NCI-H1048 (cell line): ENCODE measurements at regions not wholly inside any gene's neighbourhood (a gene's known extent, or its start where the extent isn't known, plus 50 kb on each side); places are given as distances from the start of the nearest gene placed in this dataset.
"Not testable (repeated sequence)": the region's sequence is repeated elsewhere in the genome, so short reads cannot be mapped to it uniquely, and the experiment has no call there.

Experiments
- DNase-seq: peaks from one replicate; lab custom pipeline; 2025; lab: John Stamatoyannopoulos, UW

DNA sequence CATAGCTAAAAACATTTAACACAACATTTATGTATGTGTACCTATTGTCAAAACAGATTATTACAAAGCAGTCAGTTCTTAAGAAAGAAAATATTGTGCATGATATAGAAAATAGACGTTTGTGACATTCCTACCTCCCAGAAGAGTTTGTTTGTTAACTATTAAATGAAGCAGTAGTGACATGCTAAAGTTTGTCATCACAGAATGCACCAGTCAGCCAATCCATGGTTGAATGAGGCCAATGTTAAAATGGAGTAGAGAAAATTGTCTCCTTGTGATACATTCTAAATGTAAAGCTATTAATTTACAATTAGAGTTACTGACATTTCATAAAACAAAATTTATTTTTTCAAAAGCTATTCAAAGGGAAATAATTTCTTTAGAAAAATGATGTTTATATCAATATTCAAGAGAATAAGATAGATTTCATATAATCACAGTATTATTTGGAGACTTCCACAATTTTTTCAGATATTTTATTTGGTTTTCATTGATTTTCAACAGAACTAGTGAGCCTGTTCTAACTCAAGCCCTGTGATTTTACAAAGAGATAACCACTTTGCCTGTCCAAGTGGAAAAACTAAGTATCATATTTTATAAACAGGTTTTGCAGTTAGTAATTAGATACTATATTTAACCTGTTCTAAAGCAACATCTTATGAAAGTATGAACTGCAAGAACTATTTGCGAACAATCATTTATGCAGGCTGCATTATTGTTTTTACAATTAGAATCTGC lies 176.8 kb downstream of the ISL1 start:
- no peak for DNase-seq

DNA sequence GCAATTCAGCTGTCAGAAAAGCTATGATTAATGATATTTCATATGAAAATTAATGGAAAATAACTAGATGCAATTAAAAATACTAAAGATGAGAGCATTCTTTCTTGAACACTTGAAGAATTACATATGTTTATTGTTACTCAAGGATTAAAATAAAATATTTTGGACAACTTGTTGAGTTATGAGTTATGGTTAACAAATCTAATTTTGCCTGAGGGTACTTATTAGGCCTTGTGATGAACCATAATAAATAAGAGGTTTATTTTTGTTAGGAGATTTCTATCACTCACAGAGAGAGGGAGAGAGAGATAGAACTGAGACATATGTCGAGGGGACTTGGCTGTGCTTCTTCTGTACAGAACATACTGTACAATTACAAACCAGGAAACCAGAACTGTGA lies 183.7 kb downstream of the ISL1 start:
- DNase-seq: no peak

DNA sequence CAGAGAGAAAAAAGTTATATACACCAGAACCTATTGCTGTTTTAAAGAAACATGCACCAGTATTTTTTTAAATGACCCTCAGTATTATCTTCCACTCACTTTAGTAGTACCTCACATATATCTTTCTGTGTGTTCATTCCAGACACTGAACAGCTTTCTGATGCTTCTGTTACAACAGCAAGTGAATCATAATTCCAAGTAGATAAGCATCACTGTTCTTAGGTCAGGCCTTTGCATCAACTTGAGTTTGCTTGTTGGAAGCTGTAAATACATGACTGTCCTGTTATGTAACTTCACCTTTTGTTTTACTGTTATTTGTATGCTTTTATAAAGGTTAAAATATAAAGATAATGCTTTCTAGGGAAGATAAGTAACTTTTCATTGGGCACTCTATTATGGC lies 184.4 kb downstream of the ISL1 start:
- DNase-seq: no peak

DNA sequence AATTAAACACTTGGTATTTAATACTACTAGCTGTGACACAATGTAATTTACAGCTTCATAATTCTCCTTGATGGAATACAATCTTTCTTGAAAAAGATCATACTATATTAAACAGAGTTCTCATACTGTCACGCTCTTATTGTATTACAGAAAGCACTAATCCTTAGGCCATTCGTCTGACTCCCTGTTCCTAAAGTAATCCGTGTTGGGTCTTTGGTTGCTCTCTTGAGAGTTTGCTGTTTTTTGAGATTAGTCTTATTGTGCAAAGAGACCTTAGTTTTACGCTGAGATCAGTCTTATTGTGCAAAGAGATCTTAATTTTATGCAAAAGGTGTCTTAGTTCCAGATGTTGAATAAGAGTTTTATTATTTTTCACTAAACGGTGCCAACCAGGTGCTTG lies 190.6 kb downstream of the ISL1 start:
- no peak for DNase-seq

DNA sequence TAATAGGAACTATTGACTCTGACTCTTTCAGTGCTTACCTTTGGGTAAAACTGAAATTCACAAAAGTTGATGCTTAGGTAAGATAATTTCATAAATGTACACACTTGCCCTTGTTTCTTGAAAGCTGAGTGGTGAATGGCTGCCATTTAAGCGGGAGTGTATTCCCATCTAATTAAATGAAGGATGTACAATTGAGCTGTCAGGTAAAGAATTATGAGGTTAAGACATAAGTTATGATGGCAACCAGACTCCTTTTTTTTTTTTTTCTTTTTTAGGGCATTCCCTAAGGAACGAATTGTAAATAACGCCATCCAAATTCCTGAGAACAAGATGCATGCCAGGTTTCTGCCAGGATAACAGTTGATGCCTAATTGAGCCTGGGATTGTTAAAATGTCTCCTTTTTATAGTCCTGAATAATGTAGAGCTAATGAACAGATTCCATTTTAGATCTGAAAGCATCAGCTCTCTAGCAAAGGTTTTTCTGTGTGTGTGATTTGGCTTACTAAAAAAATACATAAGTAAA lies 199.7 kb downstream of the ISL1 start:
- no peak for DNase-seq

DNA sequence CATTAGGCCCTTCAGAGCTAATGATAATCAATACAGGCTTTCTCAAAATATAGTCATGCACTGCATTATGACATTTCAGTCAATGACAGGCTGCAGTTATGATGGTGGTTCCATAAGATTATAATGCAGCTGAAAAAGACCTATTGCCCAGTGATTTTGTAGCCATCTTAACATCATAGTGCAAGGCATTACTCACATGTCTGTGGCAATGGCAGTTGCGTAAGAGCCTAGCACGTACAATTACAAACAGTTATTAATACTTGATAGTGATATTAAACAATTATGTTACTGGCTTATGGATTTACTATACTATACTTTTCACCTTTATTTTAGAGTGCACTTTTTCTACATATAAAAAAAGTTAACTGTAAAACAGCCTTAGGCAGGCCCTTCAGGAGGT lies 214.8 kb downstream of the ISL1 start:
- no peak for DNase-seq

DNA sequence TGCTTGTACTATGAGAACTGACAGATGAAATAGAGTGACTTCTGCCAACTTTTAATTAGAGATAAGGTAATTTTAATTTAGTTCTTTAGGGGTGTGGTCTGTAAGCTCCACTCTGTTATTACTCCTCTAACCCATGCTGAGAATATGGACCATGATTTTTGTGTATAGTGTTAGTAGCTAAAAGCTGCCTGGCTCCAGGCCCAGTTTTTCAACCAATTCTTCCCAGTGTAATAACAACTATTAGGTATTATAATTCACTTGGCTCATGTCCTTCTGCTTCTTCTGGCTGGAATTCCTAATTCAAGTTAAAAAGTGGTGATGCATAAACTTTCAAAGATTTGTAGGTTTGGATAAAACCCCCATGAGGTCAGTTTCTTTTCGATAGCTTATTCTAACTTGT lies 216.3 kb downstream of the ISL1 start:
- DNase-seq: no peak

DNA sequence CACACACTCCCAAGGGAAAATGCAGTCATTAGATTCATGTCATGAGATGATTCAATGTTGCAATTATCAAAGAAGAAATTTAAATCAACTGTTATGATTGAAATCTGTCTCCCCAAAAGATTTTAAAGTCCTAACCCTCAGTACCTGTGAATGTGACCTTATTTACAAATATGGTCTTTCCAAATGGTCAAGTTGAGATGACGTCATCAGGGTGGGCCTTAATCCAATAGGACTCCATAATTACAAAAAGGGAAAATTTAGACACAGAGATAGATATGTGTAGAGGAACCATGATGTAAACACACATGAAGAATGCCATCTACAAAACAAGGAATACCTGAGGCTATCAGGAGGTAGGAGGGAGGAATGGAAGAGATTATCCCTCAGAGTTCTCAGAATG lies 221.1 kb downstream of the ISL1 start:
- DNase-seq: no peak

DNA sequence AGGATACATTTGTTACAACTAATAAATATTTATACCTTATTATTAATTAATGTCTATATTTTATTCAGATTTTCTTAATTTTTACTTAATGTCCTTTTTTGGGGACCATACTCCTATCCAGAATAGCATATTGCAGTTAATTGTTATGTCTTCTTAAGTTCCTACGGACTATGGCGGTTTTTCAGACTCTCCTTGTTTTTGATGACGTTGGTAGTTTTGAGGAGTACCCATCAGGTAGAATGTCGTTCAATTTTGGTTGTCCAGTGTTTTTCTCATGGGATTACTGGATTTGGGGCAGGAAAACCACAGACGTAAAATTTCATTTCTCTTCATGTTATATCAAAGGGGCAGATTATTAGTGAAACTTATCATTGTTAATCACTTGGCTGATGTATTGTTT lies 223.7 kb downstream of the ISL1 start:
- DNase-seq: no peak

DNA sequence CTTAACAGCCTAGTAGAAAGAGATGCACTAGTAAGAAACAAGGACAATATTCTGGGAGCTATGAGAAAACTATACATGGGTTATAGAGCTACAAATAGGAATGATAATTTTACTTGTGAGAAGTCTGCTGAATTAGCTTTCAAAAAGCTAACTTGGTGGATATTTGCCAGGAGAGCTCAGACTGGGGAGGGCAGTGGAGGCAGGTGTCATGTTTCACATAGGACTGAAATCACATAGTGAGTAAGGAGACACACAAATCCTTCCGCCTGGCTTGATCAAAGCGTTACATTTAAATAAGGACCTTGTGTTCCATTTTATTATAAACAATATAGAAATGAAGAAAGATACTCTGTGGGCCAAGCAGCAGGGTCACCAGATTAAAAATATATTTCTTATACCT lies 235.0 kb downstream of the ISL1 start:
- no peak for DNase-seq

DNA sequence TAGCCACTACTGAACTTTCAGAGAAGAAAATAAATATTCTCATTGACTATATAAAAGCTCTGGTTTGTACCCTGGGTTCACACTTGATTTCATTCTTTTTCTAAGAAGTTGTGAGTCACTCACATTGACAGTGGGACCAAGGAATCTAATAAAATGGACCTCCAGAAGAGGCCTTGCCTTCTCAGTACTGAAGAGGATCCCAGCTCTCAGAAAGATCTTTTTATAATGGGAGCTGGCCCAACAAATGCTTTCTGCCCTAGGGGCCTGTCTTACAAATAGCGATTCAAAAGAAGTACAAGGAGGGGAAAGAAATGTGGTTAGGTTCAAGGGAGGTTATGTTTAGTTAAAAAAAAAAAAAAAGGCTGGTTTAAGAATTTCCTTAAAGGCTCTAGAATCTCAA lies 237.9 kb downstream of the ISL1 start:
- DNase-seq: no peak

DNA sequence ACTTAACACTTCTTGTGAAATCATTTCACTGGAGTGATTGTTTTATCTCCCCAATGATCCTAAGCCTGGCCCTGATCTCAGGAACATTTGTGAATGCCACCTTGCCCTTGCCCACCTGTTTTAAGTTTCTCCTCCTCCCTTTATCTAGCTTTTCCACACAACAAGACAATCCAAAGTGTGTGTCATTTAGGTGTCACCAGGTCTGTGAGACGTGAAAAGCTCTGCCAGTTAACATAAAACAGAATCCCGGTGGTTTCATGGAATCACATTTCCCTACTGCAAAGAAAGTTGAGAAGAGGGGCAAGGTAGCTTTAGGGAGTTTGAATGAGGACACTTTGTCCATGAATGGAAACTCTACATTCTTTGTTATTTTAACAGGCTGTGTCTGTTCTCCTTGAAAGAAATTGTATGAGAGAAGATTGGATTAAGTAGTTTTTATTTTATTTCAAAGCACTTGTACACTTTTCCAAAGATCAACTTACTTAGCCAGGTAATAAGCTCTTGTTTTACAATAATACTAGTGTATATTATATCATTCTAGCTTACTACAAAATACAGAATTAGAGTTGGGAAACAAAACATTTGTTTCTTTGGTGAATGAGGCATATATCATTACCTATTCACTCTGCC lies 239.0 kb downstream of the ISL1 start:
- DNase-seq: no peak

DNA sequence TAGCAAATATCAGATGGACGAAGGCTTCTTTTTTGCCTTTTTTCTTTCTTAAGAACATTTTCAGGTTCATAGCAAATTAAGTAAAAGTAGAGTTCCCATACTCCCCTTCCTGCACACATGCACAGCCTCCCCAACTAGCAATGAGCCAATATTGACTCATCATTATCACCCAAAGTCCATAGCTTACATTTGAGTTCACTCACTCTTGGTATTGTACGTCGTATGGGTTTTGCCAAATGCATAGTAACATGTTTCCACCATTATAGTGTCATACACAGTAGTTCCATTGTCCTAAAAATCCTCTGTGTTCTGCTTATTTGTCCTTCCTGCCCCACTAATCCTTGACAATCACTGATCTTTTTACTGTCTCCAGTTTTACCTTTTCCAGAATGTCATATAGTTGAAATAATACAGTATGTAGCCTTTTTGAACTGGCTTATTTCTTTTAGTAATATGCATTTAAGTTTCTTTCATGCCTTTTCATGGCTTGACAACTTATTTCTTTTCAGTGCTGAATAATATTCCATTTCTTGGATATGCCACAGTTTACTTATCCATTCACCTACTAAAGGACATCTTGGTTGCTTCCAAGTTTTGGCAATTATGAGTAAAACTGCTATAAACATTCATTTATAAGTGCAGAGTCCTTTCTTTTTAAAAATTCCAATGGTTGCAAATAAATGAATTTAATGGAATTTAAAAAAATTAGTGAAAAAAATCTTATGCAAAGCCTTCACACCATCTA lies 242.1 kb downstream of the ISL1 start:
- DNase-seq: no peak

DNA sequence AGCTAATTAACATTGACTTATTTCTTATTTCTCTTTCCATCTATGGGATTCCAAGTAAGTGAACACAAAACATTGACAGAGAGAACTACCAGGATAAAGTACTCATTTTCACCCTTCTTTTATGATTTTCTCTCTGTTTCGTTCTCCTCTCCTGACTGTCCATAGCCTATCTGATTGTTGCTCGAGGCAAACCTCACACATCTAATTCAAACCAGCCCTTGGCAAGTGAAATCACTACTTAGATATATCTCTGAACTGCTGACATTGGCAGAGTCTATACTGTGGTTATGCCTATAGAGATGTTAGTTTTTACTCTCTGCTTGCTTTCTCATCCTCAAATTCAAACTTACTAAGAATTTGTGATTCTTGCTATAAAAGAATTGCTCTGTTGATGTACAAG lies 248.8 kb downstream of the ISL1 start:
- DNase-seq: no peak

DNA sequence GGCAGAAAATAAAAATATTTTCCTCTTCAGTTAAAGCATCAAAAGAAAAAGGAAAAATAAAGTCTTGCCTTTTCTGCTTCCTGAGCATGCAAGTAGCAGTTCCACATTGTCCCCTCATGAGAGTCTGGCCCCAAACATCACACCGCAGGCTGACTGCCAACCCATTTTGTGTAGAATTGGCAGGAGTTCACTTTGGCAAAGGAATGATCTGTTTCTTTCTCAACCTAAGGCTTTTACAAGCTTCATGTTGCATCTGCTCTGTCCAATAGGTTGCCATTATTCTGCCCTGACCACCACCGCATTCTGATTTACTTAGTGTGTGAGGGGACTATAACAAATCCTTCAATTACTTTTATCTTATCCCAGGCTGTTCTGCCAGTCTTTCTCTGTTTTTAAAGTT lies 249.5 kb downstream of the ISL1 start:
- no peak for DNase-seq

DNA sequence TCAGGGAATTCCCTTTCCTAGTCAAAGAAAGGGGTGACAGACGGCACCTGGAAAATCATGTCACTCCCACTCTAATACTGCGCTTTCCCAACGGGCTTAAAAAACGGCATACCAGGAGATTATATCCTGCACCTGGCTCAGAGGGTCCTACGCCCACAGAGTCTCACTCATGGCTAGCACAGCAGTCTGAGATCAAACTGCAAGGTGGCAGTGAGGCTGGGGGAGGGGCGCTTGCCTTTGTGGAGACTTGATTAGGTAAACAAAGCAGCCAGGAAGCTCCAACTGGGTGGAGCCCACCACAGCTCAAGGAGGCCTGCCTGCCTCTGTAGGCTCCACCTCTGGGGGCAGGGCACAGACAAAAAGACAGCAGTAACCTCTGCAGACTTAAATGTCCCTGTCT lies 253.7 kb downstream of the ISL1 start:
- not testable (repeated sequence) for DNase-seq

DNA sequence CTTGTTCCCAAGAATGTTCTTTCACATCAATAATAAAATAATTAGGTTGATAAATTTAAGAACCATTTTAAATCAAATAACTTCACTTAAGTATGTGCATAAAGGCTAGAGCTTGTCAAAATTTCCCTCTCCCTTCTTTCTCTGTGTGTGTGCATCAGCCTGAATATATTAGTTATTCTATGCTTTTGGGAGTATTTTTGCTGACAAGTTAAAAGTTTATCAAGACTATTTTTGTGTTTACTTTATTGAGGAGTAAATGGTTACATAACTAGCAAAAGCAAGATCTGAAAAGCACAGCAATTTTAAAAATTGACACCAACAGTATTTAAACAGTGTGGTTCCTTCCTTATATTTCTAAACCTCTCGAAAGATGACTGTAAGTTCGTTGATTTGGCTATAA lies 261.7 kb downstream of the ISL1 start:
- DNase-seq: no peak

DNA sequence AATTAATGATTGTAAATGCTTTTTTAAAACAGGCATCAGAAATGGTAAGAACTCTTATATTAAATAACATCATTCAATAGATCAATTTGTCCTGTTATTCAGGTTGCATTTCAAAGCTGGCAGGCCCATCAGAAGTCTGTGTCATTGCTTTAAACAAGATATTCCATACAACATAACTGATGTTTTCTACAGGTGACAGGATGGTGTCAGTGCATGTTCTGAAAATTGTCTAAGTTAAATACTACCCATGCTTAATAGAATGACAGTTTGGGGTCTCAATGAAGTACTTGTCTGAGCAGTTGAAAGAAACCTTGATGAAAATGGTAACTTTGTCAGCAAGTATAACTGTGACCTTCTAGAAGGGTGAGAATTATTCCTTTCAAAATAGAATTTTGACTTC lies 263.2 kb downstream of the ISL1 start:
- no peak for DNase-seq

DNA sequence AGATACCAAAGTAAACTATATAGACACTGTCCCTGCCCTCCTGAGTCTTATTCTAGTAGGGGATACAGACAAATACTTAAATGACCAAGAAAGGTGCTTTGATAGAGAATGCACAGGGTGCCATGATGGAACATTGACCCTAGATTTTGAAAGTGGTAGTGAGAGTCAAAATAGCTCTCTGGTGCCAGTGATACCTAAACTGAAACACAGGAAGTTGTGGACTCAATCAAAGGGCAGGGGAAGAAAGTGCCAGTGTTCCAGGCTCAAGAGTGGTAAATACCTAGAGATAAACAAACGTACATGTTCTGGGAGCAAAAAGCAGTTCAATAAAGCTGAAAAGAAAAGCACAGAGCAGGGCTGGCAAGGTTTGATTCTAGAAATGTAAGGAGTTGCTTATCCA lies 267.6 kb downstream of the ISL1 start:
- DNase-seq: no peak

DNA sequence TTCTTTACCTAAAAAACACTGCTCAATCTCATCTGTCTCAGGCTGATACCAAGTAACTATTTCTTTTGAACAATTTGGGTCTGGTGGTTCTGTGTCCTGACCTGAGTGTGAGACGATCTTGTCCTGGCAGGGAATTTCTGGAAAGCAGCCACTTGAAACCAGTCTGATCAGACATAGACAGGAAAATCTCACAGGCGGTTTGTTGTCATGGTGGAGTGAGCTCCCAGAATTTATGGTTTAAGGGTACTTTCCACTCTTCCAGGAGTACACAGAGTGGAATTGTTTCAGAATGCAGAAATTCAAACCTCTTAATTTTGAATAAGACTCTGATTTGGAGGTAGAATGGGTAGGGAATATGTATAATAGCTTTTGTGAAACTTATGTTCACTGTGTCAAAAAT lies 268.2 kb downstream of the ISL1 start:
- no peak for DNase-seq

DNA sequence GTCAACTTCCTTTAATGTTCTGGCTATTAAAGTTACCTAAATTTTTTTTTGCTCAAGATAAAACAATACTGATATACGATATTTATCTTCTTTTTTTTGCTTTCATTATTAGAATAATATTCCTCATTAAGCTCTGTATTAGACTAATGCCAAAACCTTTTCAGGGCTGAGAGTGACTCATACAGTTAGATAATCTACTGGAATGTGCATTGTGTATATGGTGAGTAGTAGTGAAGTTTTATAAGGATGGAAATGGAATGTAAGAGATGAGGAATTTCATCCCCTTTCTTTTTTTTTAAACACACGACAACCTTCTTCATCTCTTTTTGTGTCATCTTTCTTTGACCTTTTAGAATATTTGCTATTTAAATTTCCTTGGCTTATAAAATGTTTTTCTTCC lies 268.6 kb downstream of the ISL1 start:
- no peak for DNase-seq

DNA sequence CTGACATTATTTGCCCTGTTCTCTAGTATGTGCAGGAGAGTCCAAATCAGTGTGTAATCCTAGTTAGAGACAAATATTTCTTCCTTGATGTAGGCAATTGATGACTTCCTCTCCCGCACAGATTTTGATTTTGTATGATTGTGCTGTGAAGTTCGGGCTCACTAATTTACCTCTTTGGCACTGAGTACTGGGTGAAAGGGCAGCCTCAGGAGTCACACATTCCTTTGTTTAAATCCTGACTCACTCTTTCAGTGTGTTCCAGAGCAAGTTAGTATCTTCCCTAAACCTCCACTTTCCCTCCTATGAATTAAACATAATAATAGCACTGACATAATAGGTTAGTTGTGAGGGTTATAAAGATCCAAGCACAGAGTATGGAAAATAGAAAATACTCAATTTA lies 269.7 kb downstream of the ISL1 start:
- no peak for DNase-seq
